Neural cell (in vitro differentiated cells): ENCODE measurements at regions not wholly inside any gene's neighbourhood (a gene's known extent, or its start where the extent isn't known, plus 50 kb on each side); places are given as distances from the start of the nearest gene placed in this dataset.

ENCODE experiments used
- H2AFZ ChIP-seq: fragments of 200-600, 300-800 bp; sonication (generic), shearing (Covaris generic); 2 replicates; pipeline ENCODE4 v1.6.0; 2014; ENCODE audit warnings: low read depth, mild to moderate bottlenecking, antibody characterized with exemption, low read length, moderate library complexity
- H3F3A ChIP-seq: fragments of 200-600 bp; shearing (Covaris generic); 2 replicates; pipeline ENCODE4 v1.6.1; 2016; ENCODE audit warnings: mild to moderate bottlenecking, moderate library complexity, mixed read lengths, antibody characterized with exemption, low read length; ENCODE audit not compliant: insufficient read depth, poor library complexity, severe bottlenecking
- H3K27ac ChIP-seq: fragments of 200-600, 300-800 bp; sonication (generic), shearing (Covaris generic); 2 replicates; pipeline ENCODE4 v1.5.1; 2014; ENCODE audit warnings: mild to moderate bottlenecking, low read length, moderate library complexity
- H3K27me3 ChIP-seq: fragments of 300-800, 200-600 bp; sonication (generic), shearing (Covaris generic); 2 replicates; pipeline ENCODE4 v1.6.0; 2014; ENCODE audit warnings: mild to moderate bottlenecking, low read depth, low read length, moderate library complexity; ENCODE audit not compliant: insufficient read depth
- H3K36me3 ChIP-seq: fragments of 300-800, 200-600 bp; sonication (generic), shearing (Covaris generic); 2 replicates; pipeline ENCODE4 v1.5.1; 2014; ENCODE audit warnings: mild to moderate bottlenecking, antibody characterized with exemption, low read length, moderate library complexity; ENCODE audit not compliant: insufficient read depth
- H3K4me2 ChIP-seq: fragments of 300-800, 200-600 bp; sonication (generic), shearing (Covaris generic); 2 replicates; pipeline ENCODE4 v1.6.0; 2014; ENCODE audit warnings: mild to moderate bottlenecking, low read length
- H3K4me3 ChIP-seq: fragments of 300-800, 200-600 bp; sonication (generic), shearing (Covaris generic); 2 replicates; pipeline ENCODE4 v1.5.1; 2014; ENCODE audit warnings: mild to moderate bottlenecking, low read length, moderate library complexity
- H3K79me2 ChIP-seq: fragments of 200-600 bp; shearing (Covaris generic); replicated peaks from 2 replicates; pipeline ENCODE4 v1.6.0; 2014; ENCODE audit warnings: mild to moderate bottlenecking, low read length, moderate library complexity; ENCODE audit not compliant: insufficient read depth
- H3K9ac ChIP-seq: fragments of 300-800, 200-600 bp; sonication (generic), shearing (Covaris generic); 2 replicates; pipeline ENCODE4 v1.6.1; 2016; ENCODE audit warnings: mild to moderate bottlenecking, low read length, mixed read lengths
- H3K9me2 ChIP-seq: fragments of 200-600 bp; shearing (Covaris generic); 2 replicates; pipeline ENCODE4 v1.6.1; 2016; ENCODE audit warnings: mild to moderate bottlenecking, low read length, mixed read lengths; ENCODE audit not compliant: insufficient read depth
- H3K9me3 ChIP-seq: fragments of 200-600, 300-800 bp; sonication (generic), shearing (Covaris generic); 2 replicates; pipeline ENCODE4 v1.6.1; 2016; ENCODE audit warnings: mild to moderate bottlenecking, mixed run types, low read length, moderate library complexity, mixed read lengths
- H4K20me1 ChIP-seq: fragments of 200-600 bp; shearing (Covaris generic); 2 replicates; pipeline ENCODE4 v1.6.1; 2016; ENCODE audit warnings: mild to moderate bottlenecking, mixed run types; ENCODE audit not compliant: insufficient read depth
- EP300 ChIP-seq: fragments of 450-650 bp; conservative IDR thresholded peaks from 2 replicates; pipeline ENCODE4 v1.6.1; 2014; ENCODE audit warnings: antibody characterized with exemption, mild to moderate bottlenecking, moderate library complexity; ENCODE audit not compliant: poor library complexity, severe bottlenecking
- EZH2 ChIP-seq: fragments of 200-600, 300-800 bp; shearing (Covaris generic), sonication (generic); IDR thresholded peaks from 2 replicates; pipeline ENCODE4 v1.6.1; 2014; ENCODE audit warnings: antibody characterized with exemption, low read length, borderline replicate concordance, mild to moderate bottlenecking; ENCODE audit not compliant: insufficient read depth, poor library complexity, severe bottlenecking
- MXI1 ChIP-seq: fragments of 450-650 bp; conservative IDR thresholded peaks from 2 replicates; pipeline ENCODE4 v1.6.1; 2014; ENCODE audit warnings: antibody characterized with exemption, mild to moderate bottlenecking; ENCODE audit not compliant: poor library complexity, severe bottlenecking
- POLR2AphosphoS5 ChIP-seq: IDR thresholded peaks from 2 replicates; pipeline ENCODE4 v1.6.1; 2012
- RAD21 ChIP-seq: fragments of 450-650 bp; conservative IDR thresholded peaks from 2 replicates; pipeline ENCODE4 v1.6.1; 2014; ENCODE audit warnings: antibody characterized with exemption, mild to moderate bottlenecking, moderate library complexity
- SMC3 ChIP-seq: fragments of 450-650 bp; conservative IDR thresholded peaks from 2 replicates; pipeline ENCODE4 v1.6.1; 2014; ENCODE audit warnings: antibody characterized with exemption, mild to moderate bottlenecking, moderate library complexity; ENCODE audit not compliant: poor library complexity
- TAF1 ChIP-seq: IDR thresholded peaks from 2 replicates; pipeline ENCODE4 v1.6.1; 2012; ENCODE audit warnings: low read depth
- TF ChIP-seq, protein P1 (sequence below): fragments of 450-650 bp; IDR thresholded peaks from 2 replicates; pipeline ENCODE4 v1.5.1; 2014; ENCODE audit warnings: antibody characterized with exemption, mild to moderate bottlenecking, moderate library complexity; ENCODE audit not compliant: poor library complexity, severe bottlenecking
- TF ChIP-seq, protein P2 (sequence below): IDR thresholded peaks from 2 replicates; pipeline ENCODE4 v1.6.1; 2012; ENCODE audit warnings: borderline replicate concordance

DNA sequence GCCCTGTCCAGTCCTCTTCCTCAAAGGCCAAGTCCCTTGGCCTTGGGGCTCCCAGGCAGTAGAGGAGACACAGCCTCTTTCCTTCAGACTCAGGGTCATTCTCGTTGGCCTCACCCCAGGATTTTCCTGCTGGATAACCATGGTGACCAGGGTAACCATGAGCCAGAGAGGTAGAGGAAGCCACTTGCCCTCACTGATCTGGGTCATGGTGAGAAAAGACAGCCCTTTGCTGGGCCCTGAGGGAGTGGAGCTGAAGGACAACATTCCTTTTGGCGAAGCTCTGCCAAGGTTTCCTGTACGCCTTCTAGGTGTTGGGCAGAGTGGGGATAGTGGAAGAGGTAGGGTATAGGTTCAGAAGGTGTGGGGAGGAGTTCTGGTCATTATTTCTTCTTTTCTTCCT lies 53.1 kb upstream of the WNT4 start:
- Histone ChIP-seq H3K27me3 (peaks cover 5% of the 10 kb centered on the region), H3K9me3 (no peaks in the 10 kb centered on the region), H3K4me3 (no peak overlapping the region), H4K20me1 (no peaks in the 10 kb centered on the region), H3K79me2 (no peaks in the 10 kb centered on the region), H3K4me2 (no peak overlapping the region), H3K27ac (no peak overlapping the region), H3K36me3 (no peaks in the 10 kb centered on the region), H3K9ac (no peak overlapping the region), H3F3A (no peaks in the 10 kb centered on the region), H2AFZ (no peak overlapping the region), H3K9me2 (no peaks in the 10 kb centered on the region)
- TF ChIP-seq POLR2AphosphoS5 = no peak
- TF ChIP-seq, protein P1, sequence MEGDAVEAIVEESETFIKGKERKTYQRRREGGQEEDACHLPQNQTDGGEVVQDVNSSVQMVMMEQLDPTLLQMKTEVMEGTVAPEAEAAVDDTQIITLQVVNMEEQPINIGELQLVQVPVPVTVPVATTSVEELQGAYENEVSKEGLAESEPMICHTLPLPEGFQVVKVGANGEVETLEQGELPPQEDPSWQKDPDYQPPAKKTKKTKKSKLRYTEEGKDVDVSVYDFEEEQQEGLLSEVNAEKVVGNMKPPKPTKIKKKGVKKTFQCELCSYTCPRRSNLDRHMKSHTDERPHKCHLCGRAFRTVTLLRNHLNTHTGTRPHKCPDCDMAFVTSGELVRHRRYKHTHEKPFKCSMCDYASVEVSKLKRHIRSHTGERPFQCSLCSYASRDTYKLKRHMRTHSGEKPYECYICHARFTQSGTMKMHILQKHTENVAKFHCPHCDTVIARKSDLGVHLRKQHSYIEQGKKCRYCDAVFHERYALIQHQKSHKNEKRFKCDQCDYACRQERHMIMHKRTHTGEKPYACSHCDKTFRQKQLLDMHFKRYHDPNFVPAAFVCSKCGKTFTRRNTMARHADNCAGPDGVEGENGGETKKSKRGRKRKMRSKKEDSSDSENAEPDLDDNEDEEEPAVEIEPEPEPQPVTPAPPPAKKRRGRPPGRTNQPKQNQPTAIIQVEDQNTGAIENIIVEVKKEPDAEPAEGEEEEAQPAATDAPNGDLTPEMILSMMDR = no peak
- TF ChIP-seq SMC3 = no peak
- no peak for TF ChIP-seq RAD21
- no peak for TF ChIP-seq EZH2
- TF ChIP-seq, protein P2, sequence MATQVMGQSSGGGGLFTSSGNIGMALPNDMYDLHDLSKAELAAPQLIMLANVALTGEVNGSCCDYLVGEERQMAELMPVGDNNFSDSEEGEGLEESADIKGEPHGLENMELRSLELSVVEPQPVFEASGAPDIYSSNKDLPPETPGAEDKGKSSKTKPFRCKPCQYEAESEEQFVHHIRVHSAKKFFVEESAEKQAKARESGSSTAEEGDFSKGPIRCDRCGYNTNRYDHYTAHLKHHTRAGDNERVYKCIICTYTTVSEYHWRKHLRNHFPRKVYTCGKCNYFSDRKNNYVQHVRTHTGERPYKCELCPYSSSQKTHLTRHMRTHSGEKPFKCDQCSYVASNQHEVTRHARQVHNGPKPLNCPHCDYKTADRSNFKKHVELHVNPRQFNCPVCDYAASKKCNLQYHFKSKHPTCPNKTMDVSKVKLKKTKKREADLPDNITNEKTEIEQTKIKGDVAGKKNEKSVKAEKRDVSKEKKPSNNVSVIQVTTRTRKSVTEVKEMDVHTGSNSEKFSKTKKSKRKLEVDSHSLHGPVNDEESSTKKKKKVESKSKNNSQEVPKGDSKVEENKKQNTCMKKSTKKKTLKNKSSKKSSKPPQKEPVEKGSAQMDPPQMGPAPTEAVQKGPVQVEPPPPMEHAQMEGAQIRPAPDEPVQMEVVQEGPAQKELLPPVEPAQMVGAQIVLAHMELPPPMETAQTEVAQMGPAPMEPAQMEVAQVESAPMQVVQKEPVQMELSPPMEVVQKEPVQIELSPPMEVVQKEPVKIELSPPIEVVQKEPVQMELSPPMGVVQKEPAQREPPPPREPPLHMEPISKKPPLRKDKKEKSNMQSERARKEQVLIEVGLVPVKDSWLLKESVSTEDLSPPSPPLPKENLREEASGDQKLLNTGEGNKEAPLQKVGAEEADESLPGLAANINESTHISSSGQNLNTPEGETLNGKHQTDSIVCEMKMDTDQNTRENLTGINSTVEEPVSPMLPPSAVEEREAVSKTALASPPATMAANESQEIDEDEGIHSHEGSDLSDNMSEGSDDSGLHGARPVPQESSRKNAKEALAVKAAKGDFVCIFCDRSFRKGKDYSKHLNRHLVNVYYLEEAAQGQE = no peak
- no peak for TF ChIP-seq EP300
- TF ChIP-seq MXI1 = no peak
- no peak for TF ChIP-seq TAF1

DNA sequence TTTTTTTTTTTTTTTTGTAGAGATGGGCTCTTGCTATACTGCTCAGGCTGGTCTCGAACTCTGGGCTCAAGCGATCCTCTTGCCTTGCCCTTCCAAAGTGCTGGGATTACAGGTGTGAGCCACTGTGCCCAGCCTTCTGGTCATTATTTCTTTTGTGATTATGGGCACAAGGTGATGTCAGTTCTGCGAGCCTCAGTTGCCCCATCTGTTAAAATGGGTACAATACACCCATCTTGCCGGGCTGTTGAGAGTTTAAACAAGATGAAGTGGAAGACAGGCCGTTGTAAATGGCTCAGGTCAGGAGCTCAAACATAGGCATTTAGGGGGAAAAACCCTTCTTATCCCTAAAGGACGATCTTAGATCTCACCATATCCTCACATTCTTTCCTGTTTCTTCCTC lies 53.7 kb upstream of the WNT4 start:
- no peaks in the 10 kb centered on the region for H3K9me2 ChIP-seq
- H3K27ac ChIP-seq = no peak overlapping the region
- no peak overlapping the region for H3K4me2 ChIP-seq
- no peak overlapping the region for H3K9ac ChIP-seq
- TF ChIP-seq EP300 (no peak), TAF1 (no peak), SMC3 (no peak), MXI1 (no peak), EZH2 (no peak), RAD21 (no peak), POLR2AphosphoS5 (no peak)
- TF ChIP-seq, protein P1 = no peak
- TF ChIP-seq, protein P2 = no peak
- no peaks in the 10 kb centered on the region for H3K36me3 ChIP-seq
- H3F3A ChIP-seq = no peaks in the 10 kb centered on the region
- H3K9me3 ChIP-seq = no peaks in the 10 kb centered on the region
- H3K27me3 ChIP-seq = peaks cover 5% of the 10 kb centered on the region
- H2AFZ ChIP-seq = no peak overlapping the region
- H3K4me3 ChIP-seq = no peak overlapping the region
- no peaks in the 10 kb centered on the region for H3K79me2 ChIP-seq
- no peaks in the 10 kb centered on the region for H4K20me1 ChIP-seq
